NB4 (cell line): ENCODE measurements at regions not wholly inside any gene's neighbourhood (a gene's known extent, or its start where the extent isn't known, plus 50 kb on each side); places are given as distances from the start of the nearest gene placed in this dataset.

Source experiments
- CTCF ChIP-seq: IDR thresholded peaks from one replicate; pipeline ENCODE4 v1.5.1; 2012; ENCODE audit warnings: low read depth, low read length
- MAX ChIP-seq: IDR thresholded peaks from 2 replicates; pipeline ENCODE4 v1.6.1; 2011; ENCODE audit warnings: low read depth, low read length
- MYC ChIP-seq: IDR thresholded peaks from 2 replicates; pipeline ENCODE4 v1.6.1; 2011; ENCODE audit warnings: low read depth, low read length
- POLR2A ChIP-seq: IDR thresholded peaks from 2 replicates; pipeline ENCODE4 v1.6.1; 2011; ENCODE audit warnings: mild to moderate bottlenecking; ENCODE audit not compliant: insufficient read length; ENCODE audit errors: extremely low read depth

- TF ChIP-seq MYC (peak; percentile 61), CTCF (no peak), MAX (peak; percentile 70), POLR2A (no peak)
These were observed 135.5 kb downstream of the LY86 start for GRCh38 chr6:6723921-6724538.
